Muscle layer of colon (tissue), 2 donors: ENCODE measurements at regions not wholly inside any gene's neighbourhood (a gene's known extent, or its start where the extent isn't known, plus 50 kb on each side); places are given as distances from the start of the nearest gene placed in this dataset.

Experiments
- H3K27ac ChIP-seq: one replicate; pipeline ENCODE4 v1.7.0; 2013; ENCODE audit warnings: low read depth, mild to moderate bottlenecking, low read length, moderate library complexity
- H3K27me3 ChIP-seq, 2 donors: one replicate each; pipeline ENCODE4 v1.7.0; 2013; ENCODE audit warnings: low read length in 2 of 2, mild to moderate bottlenecking in 2 of 2; ENCODE audit not compliant: insufficient read depth in 2 of 2, control insufficient read depth in 1 of 2
- H3K36me3 ChIP-seq: one replicate; pipeline ENCODE4 v1.7.0; 2013; ENCODE audit warnings: mild to moderate bottlenecking, low read length; ENCODE audit not compliant: insufficient read depth
- H3K4me1 ChIP-seq: one replicate; pipeline ENCODE4 v1.7.0; 2013; ENCODE audit warnings: mild to moderate bottlenecking, low read length; ENCODE audit not compliant: insufficient read depth
- H3K4me3 ChIP-seq, 2 donors: one replicate each; pipeline ENCODE4 v1.7.0; 2013; ENCODE audit warnings: low read length in 2 of 2, low read depth in 1 of 2, mild to moderate bottlenecking in 1 of 2, moderate library complexity in 1 of 2
- H3K9ac ChIP-seq: one replicate; pipeline ENCODE4 v1.7.0; 2013; ENCODE audit warnings: low read length
- H3K9me3 ChIP-seq: one replicate; pipeline ENCODE4 v1.7.0; 2013; ENCODE audit warnings: mild to moderate bottlenecking, low read length
- donor health status: abdominal sarcoma.
- donor health status: Adenocarcinoma of cecum.

DNA sequence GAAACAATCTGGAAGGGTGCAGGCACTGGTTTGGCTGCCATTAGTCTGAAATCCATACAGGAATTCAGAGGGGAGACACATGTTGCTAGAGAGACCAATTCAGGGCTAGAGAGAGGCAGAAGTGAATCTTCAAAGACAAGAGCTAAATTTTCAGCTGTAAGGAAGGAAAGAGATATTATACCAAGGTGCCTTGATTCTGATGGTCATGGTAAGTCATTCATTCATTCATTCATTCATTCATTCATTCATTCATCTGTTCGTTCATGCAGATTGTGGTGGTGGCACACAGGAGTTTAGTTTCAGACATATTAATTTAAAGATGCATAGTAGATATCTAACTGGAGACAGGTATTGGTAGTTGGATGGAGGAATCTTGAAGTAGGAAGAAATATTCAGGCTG, 1493.5 kb upstream of the TMEM132C start:
- no peaks in the 10 kb centered on the region for H3K36me3 ChIP-seq
- H3K27me3 ChIP-seq: no peaks in the 10 kb centered on the region
- no peaks in the 10 kb centered on the region for H3K9me3 ChIP-seq
- no peak overlapping the region for H3K9ac ChIP-seq
- H3K4me1 ChIP-seq: no peaks in the 10 kb centered on the region
- no peak overlapping the region for H3K4me3 ChIP-seq
- no peak overlapping the region for H3K27ac ChIP-seq

DNA sequence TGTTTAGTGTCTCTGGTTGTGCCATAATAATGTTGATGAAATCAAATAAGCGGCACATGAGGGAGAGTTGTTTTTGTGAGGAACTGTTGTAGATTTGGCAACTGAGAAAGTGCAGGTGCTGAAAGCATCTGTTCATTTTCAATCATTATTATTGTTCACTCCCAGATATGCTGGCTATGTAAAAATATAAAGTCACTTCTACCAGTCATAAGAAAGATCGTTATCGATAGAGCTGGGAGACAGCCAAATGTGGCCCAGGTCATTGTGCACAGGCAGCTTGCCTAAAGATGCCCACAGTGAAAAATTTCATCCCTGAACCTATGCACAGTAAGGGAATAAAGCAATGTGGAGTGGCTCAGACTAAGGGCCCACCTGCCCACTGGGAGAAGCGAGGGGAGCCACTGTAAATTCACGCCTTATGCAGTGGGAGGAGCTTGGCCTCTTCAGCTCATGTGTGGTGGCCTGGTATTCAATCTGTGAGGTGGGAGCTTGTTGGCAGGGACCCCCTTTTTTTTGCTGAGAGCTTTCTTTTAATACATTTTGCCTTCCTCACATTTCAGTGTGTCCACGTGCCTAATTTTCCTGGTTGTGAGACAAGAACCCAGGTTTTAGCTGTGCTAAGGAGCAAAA, 1490.8 kb upstream of the TMEM132C start:
- no peaks in the 10 kb centered on the region for H3K4me1 ChIP-seq
- H3K9ac ChIP-seq: no peak overlapping the region
- no peaks in the 10 kb centered on the region for H3K9me3 ChIP-seq
- H3K27ac ChIP-seq: no peak overlapping the region
- no peaks in the 10 kb centered on the region for H3K27me3 ChIP-seq
- H3K36me3 ChIP-seq: no peaks in the 10 kb centered on the region
- no peak overlapping the region for H3K4me3 ChIP-seq

DNA sequence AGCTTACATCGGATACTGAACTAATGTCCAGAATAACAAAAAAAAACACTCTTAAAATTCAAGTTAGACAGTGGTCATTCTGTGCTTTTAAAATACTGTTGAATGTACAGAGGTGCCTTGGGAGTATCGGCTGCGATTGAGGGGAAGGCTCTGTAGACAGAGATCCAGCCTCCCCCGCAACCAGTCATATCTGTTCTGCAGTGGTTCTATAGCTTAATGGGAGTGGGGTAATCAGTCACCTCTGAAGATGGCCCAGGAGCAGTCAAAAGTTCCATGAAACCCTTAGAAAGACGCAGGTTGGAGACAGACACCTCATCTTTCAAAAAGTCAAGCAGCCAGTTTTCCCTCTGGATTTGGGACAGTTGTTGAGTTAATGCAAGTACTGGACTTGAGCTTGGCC, 1486.6 kb upstream of the TMEM132C start:
- no peak overlapping the region for H3K4me3 ChIP-seq
- no peaks in the 10 kb centered on the region for H3K27me3 ChIP-seq
- H3K9ac ChIP-seq: no peak overlapping the region
- H3K9me3 ChIP-seq: no peaks in the 10 kb centered on the region
- H3K27ac ChIP-seq: no peak overlapping the region
- H3K36me3 ChIP-seq: no peaks in the 10 kb centered on the region
- H3K4me1 ChIP-seq: no peaks in the 10 kb centered on the region

DNA sequence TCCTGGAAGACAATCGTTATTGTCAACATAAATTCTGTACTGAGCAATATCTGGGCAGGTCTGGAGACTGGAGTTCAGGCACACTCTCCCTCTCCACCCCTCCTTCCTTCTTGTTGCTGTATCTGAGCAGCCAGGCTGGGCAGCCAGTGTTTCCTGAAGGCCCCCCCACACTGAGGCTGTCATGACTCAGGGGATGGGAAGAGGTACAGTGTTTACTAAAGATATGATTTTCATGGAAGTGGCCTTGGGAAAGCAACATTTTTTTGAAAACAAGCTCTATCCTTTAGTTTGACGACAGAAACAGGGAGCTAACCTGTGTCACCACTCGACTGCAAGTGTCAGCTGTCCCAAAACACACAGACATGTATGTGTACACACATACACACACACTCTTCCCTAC, 1485.4 kb upstream of the TMEM132C start:
- H3K36me3 ChIP-seq: no peaks in the 10 kb centered on the region
- no peaks in the 10 kb centered on the region for H3K27me3 ChIP-seq
- H3K4me1 ChIP-seq: no peaks in the 10 kb centered on the region
- no peak overlapping the region for H3K4me3 ChIP-seq
- H3K9ac ChIP-seq: no peak overlapping the region
- no peak overlapping the region for H3K27ac ChIP-seq
- no peaks in the 10 kb centered on the region for H3K9me3 ChIP-seq

DNA sequence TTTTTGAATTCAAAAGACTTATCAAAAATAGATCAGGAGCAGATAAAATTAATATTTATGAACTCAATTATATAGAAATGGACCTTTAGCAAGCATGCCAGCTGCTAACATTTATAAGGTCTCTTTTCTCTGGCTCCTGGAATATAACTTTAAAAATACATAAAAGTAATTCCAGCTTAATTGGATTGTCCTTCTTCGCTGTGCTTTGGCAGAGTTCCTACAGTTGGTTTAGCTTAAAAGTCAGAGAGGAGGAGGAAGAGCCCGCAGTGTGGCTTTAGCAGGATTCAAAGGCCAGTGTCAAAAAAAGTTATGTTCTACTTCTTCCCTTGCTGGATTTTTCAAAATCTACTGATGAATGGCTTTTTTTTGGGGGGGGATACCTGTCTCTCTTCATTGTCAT, 1484.9 kb upstream of the TMEM132C start:
- no peaks in the 10 kb centered on the region for H3K36me3 ChIP-seq
- no peaks in the 10 kb centered on the region for H3K4me1 ChIP-seq
- no peaks in the 10 kb centered on the region for H3K9me3 ChIP-seq
- H3K4me3 ChIP-seq: no peak overlapping the region
- no peaks in the 10 kb centered on the region for H3K27me3 ChIP-seq
- no peak overlapping the region for H3K9ac ChIP-seq
- H3K27ac ChIP-seq: no peak overlapping the region

DNA sequence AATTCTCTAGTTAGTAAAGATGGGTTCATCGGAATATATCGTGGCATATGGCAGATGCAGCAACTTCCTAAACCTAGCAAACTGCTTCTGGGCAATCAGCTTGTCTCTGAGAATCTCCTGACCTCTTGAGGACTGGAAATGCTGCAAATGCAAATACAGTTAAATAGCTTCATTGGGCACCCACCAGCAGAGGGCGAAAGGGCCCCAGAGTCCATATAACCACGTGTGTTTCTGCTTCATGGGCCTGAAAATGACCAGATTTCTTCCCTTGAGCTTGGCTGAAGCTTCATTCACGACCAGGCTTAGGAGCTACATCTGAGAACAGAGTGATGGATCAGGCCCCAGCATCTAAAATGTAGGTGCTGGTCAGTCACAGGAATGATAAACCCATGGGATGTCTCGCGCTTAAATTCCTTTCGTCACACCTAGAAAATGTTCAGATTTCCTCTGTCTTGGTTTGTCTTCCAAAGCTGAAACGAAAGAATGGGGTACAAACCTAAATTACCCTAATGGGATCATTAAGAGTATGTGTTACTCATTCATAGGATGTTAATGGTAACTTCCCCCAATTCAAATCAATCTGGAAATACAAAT, 1482.5 kb upstream of the TMEM132C start:
- H3K9ac ChIP-seq: no peak overlapping the region
- H3K9me3 ChIP-seq: no peaks in the 10 kb centered on the region
- no peaks in the 10 kb centered on the region for H3K36me3 ChIP-seq
- H3K4me1 ChIP-seq: no peaks in the 10 kb centered on the region
- H3K4me3 ChIP-seq: no peak overlapping the region
- no peaks in the 10 kb centered on the region for H3K27me3 ChIP-seq
- H3K27ac ChIP-seq: no peak overlapping the region

DNA sequence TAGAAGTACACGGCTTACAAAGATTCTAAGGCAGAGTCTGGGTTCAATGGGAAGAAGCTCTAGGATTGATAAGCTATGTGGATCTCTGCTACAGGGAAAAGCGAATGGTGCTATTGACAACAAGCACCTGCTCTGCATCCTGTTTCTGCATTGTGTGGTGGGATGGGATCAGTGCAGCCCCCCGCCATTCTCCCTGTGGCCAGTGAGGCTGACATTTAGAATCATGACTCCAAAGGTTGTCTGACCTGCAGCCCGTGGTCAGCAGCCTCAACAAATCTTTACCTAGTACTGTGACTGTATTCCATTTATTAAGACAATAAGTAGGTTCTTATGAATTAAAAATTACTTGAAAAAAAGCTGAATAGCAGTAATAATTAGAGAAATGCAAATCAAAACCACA, 1477.0 kb upstream of the TMEM132C start:
- peaks cover 6% of the 10 kb centered on the region for H3K4me1 ChIP-seq

DNA sequence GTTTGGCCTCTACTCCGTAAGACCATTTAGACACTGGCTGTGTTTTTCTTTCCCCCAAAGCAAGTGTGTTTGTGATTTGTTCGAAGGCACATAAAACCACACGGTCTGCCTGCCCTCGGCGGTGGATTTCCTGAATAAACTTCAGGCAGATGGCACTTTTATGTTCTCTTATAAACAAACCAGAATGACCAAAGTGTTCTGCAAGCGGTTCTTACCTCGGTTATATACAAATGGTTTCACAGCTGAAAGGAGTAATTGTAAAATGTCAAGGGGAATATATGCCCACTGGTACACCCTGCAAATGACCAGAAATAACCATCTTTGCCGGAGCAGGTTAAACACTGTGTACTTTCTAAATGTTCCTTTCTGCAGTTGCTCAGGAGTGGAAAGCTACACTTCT, 1475.8 kb upstream of the TMEM132C start:
- H3K9me3 ChIP-seq: no peaks in the 10 kb centered on the region
- peaks cover 6% of the 10 kb centered on the region for H3K4me1 ChIP-seq
- H3K27me3 ChIP-seq: no peaks in the 10 kb centered on the region
- H3K4me3 ChIP-seq: no peak overlapping the region
- H3K27ac ChIP-seq: no peak overlapping the region
- no peaks in the 10 kb centered on the region for H3K36me3 ChIP-seq
- H3K9ac ChIP-seq: no peak overlapping the region

More for the DNA sequence above, 1477.0 kb upstream of the TMEM132C start:
- Histone ChIP-seq H3K9ac (no peak overlapping the region), H3K9me3 (no peaks in the 10 kb centered on the region), H3K27me3 (no peaks in the 10 kb centered on the region), H3K4me3 (no peak overlapping the region), H3K36me3 (no peaks in the 10 kb centered on the region), H3K27ac (no peak overlapping the region)

DNA sequence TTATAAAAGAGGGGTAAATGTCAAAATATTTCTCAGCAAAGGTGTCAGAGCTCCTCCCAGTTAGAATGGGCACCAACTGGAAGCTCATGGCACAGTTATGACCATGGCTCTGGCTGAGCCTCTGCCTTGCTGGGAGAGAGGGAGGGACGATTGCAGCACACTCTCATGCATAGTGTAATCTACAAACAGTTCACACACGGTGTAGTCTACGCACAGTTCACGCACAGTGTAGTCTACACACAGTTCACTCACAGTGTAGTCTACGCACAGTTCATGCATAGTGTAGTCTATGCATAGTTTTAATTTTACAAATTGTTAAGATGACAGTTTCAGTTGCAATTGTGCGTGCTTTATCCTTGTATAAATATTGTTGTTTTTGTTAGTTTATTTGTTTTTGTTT, 1474.6 kb upstream of the TMEM132C start:
- H3K36me3 ChIP-seq: no peaks in the 10 kb centered on the region
- no peak overlapping the region for H3K9ac ChIP-seq
- H3K4me3 ChIP-seq: no peak overlapping the region
- H3K4me1 ChIP-seq: peaks cover 6% of the 10 kb centered on the region
- no peaks in the 10 kb centered on the region for H3K27me3 ChIP-seq
- H3K9me3 ChIP-seq: no peaks in the 10 kb centered on the region
- H3K27ac ChIP-seq: no peak overlapping the region

DNA sequence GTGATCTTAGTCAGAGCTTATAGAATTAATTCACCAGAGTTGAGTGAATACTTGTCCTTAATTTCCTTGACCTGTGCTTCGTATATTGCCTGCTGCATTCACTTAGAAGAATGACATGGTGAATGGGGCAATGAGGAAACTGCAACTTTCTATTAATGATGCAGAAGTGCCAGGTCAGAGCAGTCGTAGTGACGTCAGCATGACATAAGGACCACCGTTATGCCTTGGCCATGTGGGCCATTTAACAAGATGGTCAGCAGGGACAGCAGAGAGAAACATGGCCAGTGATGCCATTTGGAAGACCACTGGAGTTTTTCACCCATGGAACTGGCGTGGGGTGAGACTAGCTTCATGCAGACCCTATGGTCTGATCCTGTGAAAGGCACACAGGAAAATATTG, 1469.4 kb upstream of the TMEM132C start:
- H3K9ac ChIP-seq: no peak overlapping the region
- no peaks in the 10 kb centered on the region for H3K9me3 ChIP-seq
- no peak overlapping the region for H3K27ac ChIP-seq
- no peaks in the 10 kb centered on the region for H3K36me3 ChIP-seq
- H3K4me1 ChIP-seq: no peaks in the 10 kb centered on the region
- no peak overlapping the region for H3K4me3 ChIP-seq
- no peaks in the 10 kb centered on the region for H3K27me3 ChIP-seq

DNA sequence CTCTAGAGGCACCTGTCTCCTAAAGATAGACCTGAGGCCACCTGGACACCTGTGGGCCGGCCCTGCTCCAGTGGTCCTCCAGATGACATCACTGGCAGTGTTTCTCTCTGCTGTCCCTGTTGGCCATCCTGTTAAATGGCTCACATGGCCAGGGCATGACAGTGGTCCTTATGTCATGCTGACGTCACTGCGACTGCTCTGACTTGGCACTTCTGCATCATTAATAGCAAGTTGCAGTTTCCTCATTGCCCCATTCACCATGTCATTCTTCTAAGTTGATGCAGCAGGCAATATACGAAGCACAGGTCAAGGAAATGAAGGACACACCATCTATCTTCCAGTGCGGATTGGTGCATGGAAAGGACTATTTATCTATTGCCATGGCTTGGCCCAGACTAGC, 1468.5 kb upstream of the TMEM132C start:
- no peaks in the 10 kb centered on the region for H3K36me3 ChIP-seq
- H3K9me3 ChIP-seq: no peaks in the 10 kb centered on the region
- H3K27ac ChIP-seq: no peak overlapping the region
- H3K4me3 ChIP-seq: no peak overlapping the region
- H3K9ac ChIP-seq: no peak overlapping the region
- H3K4me1 ChIP-seq: no peaks in the 10 kb centered on the region
- H3K27me3 ChIP-seq: no peaks in the 10 kb centered on the region

DNA sequence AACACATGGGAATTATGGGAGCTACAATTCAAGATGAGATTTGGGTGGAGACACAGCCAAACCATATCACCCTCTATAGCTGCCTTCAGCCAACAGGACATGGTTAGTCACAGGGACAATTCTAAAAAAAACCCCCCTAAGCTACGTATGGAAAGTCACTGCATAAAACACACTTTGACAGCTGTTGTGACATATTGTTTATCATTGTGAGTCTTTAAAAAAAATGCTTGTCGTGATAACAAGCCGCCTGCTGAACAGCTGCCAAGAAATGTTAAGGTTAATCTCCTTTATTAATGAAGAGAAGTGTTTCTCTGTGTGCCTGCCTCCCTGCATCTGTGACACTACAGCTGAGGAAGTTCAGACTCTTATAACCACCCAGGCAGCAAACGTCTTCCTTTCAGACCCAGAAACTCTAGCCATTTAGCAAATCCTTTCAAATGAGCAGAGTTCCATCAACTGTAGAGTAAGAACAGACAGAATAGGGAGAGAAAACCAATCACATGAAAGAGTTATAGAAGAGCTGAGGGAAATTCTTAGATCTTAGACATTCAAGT, 1459.6 kb upstream of the TMEM132C start:
- no peaks in the 10 kb centered on the region for H3K4me1 ChIP-seq
- H3K36me3 ChIP-seq: no peaks in the 10 kb centered on the region
- no peaks in the 10 kb centered on the region for H3K27me3 ChIP-seq
- no peak overlapping the region for H3K27ac ChIP-seq
- no peak overlapping the region for H3K4me3 ChIP-seq
- H3K9me3 ChIP-seq: no peaks in the 10 kb centered on the region
- H3K9ac ChIP-seq: no peak overlapping the region
